ENCODE measurements at regions not wholly inside any gene's neighbourhood (a gene's known extent, or its start where the extent isn't known, plus 50 kb on each side); places are given as distances from the start of the nearest gene placed in this dataset.

- Histone ChIP-seq H3K27ac (no peak overlapping the region), H3K4me3 (no peak overlapping the region), H3K4me2 (no peak overlapping the region), H3K4me1 (no peaks in the 10 kb centered on the region), H3K9me3 (no peaks in the 10 kb centered on the region)
- DNase-seq (ENCODE audit: low read depth in 1 of 2, low spot score in 1 of 2) (no peak), ATAC-seq (no peak), FAIRE-seq (no peak)
- CTCF ChIA-PET: no interaction called here
- no peak for TF ChIP-seq BCL3 (IDR thresholded peaks at IDR 0.05)
- TF ChIP-seq JUNB (IDR thresholded peaks at IDR 0.05): no peak
- no peak for TF ChIP-seq NPAS2 (CRISPR knock-in tag; IDR thresholded peaks at IDR 0.05; ENCODE audit: borderline replicate concordance)
- no peak for TF ChIP-seq EP300 (IDR thresholded peaks at IDR 0.05)
- TF ChIP-seq CEBPB (IDR thresholded peaks at IDR 0.05): no peak
- no peak for TF ChIP-seq CBX8 (IDR thresholded peaks at IDR 0.05)
- TF ChIP-seq HMGXB4 (CRISPR knock-in tag; IDR thresholded peaks at IDR 0.05; ENCODE audit: borderline replicate concordance): no peak
- TF ChIP-seq GATA3 (IDR thresholded peaks at IDR 0.05; ENCODE audit: borderline replicate concordance): no peak
- no peak for TF ChIP-seq ZSCAN20 (CRISPR knock-in tag; IDR thresholded peaks at IDR 0.05)
- TF ChIP-seq FOSL2 (IDR thresholded peaks at IDR 0.05): no peak
- TF ChIP-seq FOSL2 (CRISPR knock-in tag; IDR thresholded peaks at IDR 0.05): no peak
- TF ChIP-seq RNF2 (IDR thresholded peaks at IDR 0.05; ENCODE audit: borderline replicate concordance, low read depth): no peak
- TF ChIP-seq USF2 (IDR thresholded peaks at IDR 0.05): no peak
- no peak for TF ChIP-seq EHF (CRISPR knock-in tag; IDR thresholded peaks at IDR 0.05)
- TF ChIP-seq SMC3 (IDR thresholded peaks at IDR 0.05): no peak
- POLR2A ChIA-PET: no interaction called here
- WGBS (ENCODE audit: missing lambda C conversion rate): 0% methylated on average over 3 of the region's 3 CpGs
Measured at GRCh38 chr1:29599826-29600225, 363.5 kb downstream of the PTPRU start.

GRCh38 chr1:29599071-29599470 lies 362.7 kb downstream of the PTPRU start:
- FAIRE-seq (no peak), ATAC-seq (no peak), DNase-seq (ENCODE audit: low read depth in 1 of 2, low spot score in 1 of 2) (no peak)
- 0% methylated on average over 1 of the region's 5 CpGs for WGBS (ENCODE audit: missing lambda C conversion rate)
- POLR2A ChIA-PET: no interaction called here
- Histone ChIP-seq H3K9me3 (no peaks in the 10 kb centered on the region), H3K4me3 (no peak overlapping the region), H3K27ac (no peak overlapping the region), H3K4me1 (no peaks in the 10 kb centered on the region), H3K4me2 (no peak overlapping the region)
- CTCF ChIA-PET: no interaction called here
- TF ChIP-seq SMC3 (IDR thresholded peaks at IDR 0.05): no peak
- no peak for TF ChIP-seq USF2 (IDR thresholded peaks at IDR 0.05)
- TF ChIP-seq NPAS2 (CRISPR knock-in tag; IDR thresholded peaks at IDR 0.05; ENCODE audit: borderline replicate concordance): no peak
- no peak for TF ChIP-seq PHF8 (IDR thresholded peaks at IDR 0.05; ENCODE audit: borderline replicate concordance, low read depth)
- no peak for TF ChIP-seq EP300 (IDR thresholded peaks at IDR 0.05)
- no peak for TF ChIP-seq JUN (IDR thresholded peaks at IDR 0.05)
- no peak for TF ChIP-seq ELK1 (IDR thresholded peaks at IDR 0.05; ENCODE audit: low read depth, low read length)
- TF ChIP-seq CTCF (IDR thresholded peaks at IDR 0.05): no peak
- no peak for TF ChIP-seq SREBF2 (IDR thresholded peaks at IDR 0.05)
- no peak for TF ChIP-seq REST (IDR thresholded peaks at IDR 0.05)
- no peak for TF ChIP-seq HOXB5 (CRISPR knock-in tag; IDR thresholded peaks at IDR 0.05)
- TF ChIP-seq RARB (CRISPR knock-in tag; IDR thresholded peaks at IDR 0.05): no peak
- no peak for TF ChIP-seq ATOH8 (CRISPR knock-in tag; IDR thresholded peaks at IDR 0.05; ENCODE audit: low read depth)
- TF ChIP-seq NFE2L2 (conservative IDR thresholded peaks at IDR 0.05; ENCODE audit: low read length): no peak
- no peak for TF ChIP-seq HDAC2 (IDR thresholded peaks at IDR 0.05)
- no peak for TF ChIP-seq KDM5A (IDR thresholded peaks at IDR 0.05)
